Heart right ventricle (tissue), 16 donors: ENCODE measurements at regions not wholly inside any gene's neighbourhood (a gene's known extent, or its start where the extent isn't known, plus 50 kb on each side); places are given as distances from the start of the nearest gene placed in this dataset.

Experiments used
- ATAC-seq, 8 donors: fragments of 200-7000 bp; cut with Tn5 transposase; one replicate each; pipeline ENCODE4 v1.9.1; 2020; ENCODE audit warnings: mild to moderate bottlenecking in 8 of 8, moderate library complexity in 8 of 8, moderate number of reproducible peaks in 1 of 8
- DNase-seq, 2 donors: peaks; one replicate each; pipeline ENCODE4 v3.0.0-alpha.2; 2020
- H3K27ac ChIP-seq, 10 donors: fragments of 200-600 bp; sonication (generic) in 2 of 10; one replicate each; pipeline versions ENCODE4 v1.5.0 to v1.8.0; 2020 to 2022; ENCODE audit warnings: mild to moderate bottlenecking in 3 of 10
- H3K27me3 ChIP-seq, 7 donors: fragments of 200-600 bp; one replicate each; pipeline ENCODE4 v1.8.0; 2021 to 2022; ENCODE audit warnings: mild to moderate bottlenecking in 2 of 7
- H3K36me3 ChIP-seq, 9 donors: fragments of 200-600 bp; sonication (generic) in 1 of 9; one replicate each; pipeline versions ENCODE4 v1.5.0 to v1.8.0; 2020 to 2022; ENCODE audit warnings: mild to moderate bottlenecking in 2 of 9
- H3K4me1 ChIP-seq, 9 donors: fragments of 200-600 bp; sonication (generic) in 1 of 9; one replicate each; pipeline versions ENCODE4 v1.5.0 to v1.8.0; 2020 to 2022; ENCODE audit warnings: mild to moderate bottlenecking in 4 of 9
- H3K4me3 ChIP-seq, 10 donors: fragments of 200-600 bp; sonication (generic) in 2 of 10; one replicate each; pipeline versions ENCODE4 v1.5.0 to v1.8.0; 2020 to 2022; ENCODE audit warnings: mild to moderate bottlenecking in 7 of 10, moderate library complexity in 2 of 10
- H3K9me3 ChIP-seq, 11 donors: fragments of 200-600 bp in 10 of 11; sonication (generic) in 2 of 11; one replicate each; pipeline versions ENCODE4 v1.5.0 to v1.8.0; 2013 to 2022; ENCODE audit warnings: mild to moderate bottlenecking in 2 of 11, control low read depth in 1 of 11, moderate library complexity in 1 of 11
- CTCF ChIP-seq, 9 donors: fragments of 200-600 bp; sonication (generic) in 2 of 9; IDR thresholded peaks; one replicate each; pipeline versions ENCODE4 v1.5.0 to v1.8.0; 2021 to 2022; ENCODE audit warnings: antibody characterized with exemption in 9 of 9, mild to moderate bottlenecking in 5 of 9, moderate library complexity in 1 of 9
- WGBS, 2 donors: extraction: QIAGEN DNeasy Blood & Tissue Kit; methylation state at CpG; one replicate each; pipeline ENCODE4 v1.1.7; 2013; ENCODE audit warnings: inconsistent platforms in 1 of 2; 5-methylcytosine and 5-hydroxymethylcytosine counted together
- intact Hi-C, 10 donors: fragments of 100-400 bp; cut with DNase I; formaldehyde crosslinking; loops; one replicate each; pipeline versions ENCODE4 v1.11.1 to v1.14.2; 2022
- donor health status: Arrhythmogenic right ventricular cardiomyopathy.
- donor health status: ischemic (EF 13 %, LVEDD 7.1; RV severe dilation, severe dysfunction).
- donor health status: healthy with polysubstance abuse.
- donor health status: DM: no; HTN: yes; CAD: no.
- donor health status: DM: no; HTN: no; CAD: no.
- donor health status: ischemic (EF 25% LVEDD 6.9; RV normal size, moderate dysfunction).
- donor health status: ischemic (EF 25% LVEDD 5.7; RV mildly dilated, moderate dysfunction).
- donor health status: healthy.
- donor health status: DM: yes; HTN: yes; CAD: no.
- donor health status: Ischemic cardiomyopathy.
- donor health status: ischemic (EF 35%, LVEDD 5.7; RV mildly dilated, moderate dysfunction).
- donor health status: nonischemic (EF 11% LVEDD 7.7; RV severe dilation, severe dysfunction).
- donor health status: DM: yes; HTN: yes; CAD: no.
- donor health status: PGD.
- donor health status: ischemic (EF 29% LVEDD 5.4; RV normal size, mild dysfunction).
- donor health status: nonischemic (EF 23%, LVEDD 6.1; RV moderate dilation, normal function).

DNA sequence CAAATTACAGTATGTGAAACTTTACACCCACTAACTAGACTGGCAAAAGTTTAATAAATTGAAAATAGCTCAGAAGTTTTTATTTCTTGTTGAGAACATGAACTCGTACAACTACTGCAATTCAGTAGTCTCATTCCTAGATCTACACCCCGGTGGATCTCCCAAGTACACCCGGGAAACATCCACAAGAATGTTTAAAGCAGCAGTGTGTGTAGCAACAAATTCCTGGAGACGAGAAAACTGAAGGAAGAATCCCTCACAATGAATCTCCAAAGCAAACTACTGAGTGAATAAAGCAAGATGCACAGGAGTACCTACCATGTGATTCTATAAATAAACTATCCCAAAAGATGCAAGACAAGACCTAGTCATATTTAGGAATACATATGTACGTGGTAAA is 954.0 kb upstream of the MAP3K7 start:
- H3K4me1 ChIP-seq, result no peaks in the 10 kb centered on the region
- H3K9me3 ChIP-seq, result peaks cover 0 to 5% (median 0%) of the 10 kb centered on the region in 11 donors
- intact Hi-C loops, result no loop called here
- no peak overlapping the region for H3K4me3 ChIP-seq
- H3K36me3 ChIP-seq, result no peaks in the 10 kb centered on the region
- H3K27ac ChIP-seq, result no peak overlapping the region
- DNase-seq, result no peak
- H3K27me3 ChIP-seq, result no peaks in the 10 kb centered on the region
- TF ChIP-seq CTCF (IDR thresholded peaks at IDR 0.05), result no peak
- no peak for ATAC-seq
- 70 to 76% methylated on average over 5 of the region's 5 CpGs for WGBS, 2 donors

GRCh38 chr6:91539456-91539855 is 952.6 kb upstream of the MAP3K7 start:
- Histone ChIP-seq H3K27me3 (no peaks in the 10 kb centered on the region), H3K27ac (no peak overlapping the region), H3K4me1 (no peaks in the 10 kb centered on the region), H3K9me3 (peaks cover 0 to 5% (median 0%) of the 10 kb centered on the region in 11 donors), H3K4me3 (no peak overlapping the region), H3K36me3 (no peaks in the 10 kb centered on the region)
- TF ChIP-seq CTCF (IDR thresholded peaks at IDR 0.05), result no peak
- intact Hi-C loops, result no loop called here
- DNase-seq, result no peak
- ATAC-seq, result no peak
- 72 to 73% methylated on average over 3 of the region's 3 CpGs for WGBS, 2 donors

DNA sequence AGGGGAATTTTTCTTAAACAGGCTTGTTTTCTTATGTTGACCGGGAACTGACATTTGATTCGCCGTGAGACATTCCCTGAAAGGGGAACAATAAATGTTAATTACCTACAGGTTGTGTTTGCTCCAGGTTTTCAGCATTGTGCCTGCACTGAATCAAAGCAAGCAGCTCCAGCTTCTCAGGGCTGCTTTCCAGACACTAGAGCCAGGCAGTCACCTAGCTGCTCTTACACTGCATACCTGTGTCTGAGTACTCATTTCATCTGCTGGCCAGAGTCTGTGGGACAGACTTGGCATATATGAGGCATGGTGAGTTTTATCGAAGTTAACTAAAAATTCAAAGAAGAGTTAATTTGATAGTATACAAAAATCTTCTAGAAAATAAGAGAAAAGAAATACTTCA is 951.8 kb upstream of the MAP3K7 start:
- intact Hi-C loops, result no loop called here
- H3K4me1 ChIP-seq, result no peaks in the 10 kb centered on the region
- no peak for ATAC-seq
- H3K27ac ChIP-seq, result no peak overlapping the region
- TF ChIP-seq CTCF (IDR thresholded peaks at IDR 0.05), result no peak
- H3K9me3 ChIP-seq, result peaks cover 0 to 5% (median 0%) of the 10 kb centered on the region in 11 donors
- no peaks in the 10 kb centered on the region for H3K27me3 ChIP-seq
- no peak overlapping the region for H3K4me3 ChIP-seq
- WGBS, 2 donors, result 70 to 72% methylated on average over 4 of the region's 4 CpGs
- DNase-seq, result no peak
- H3K36me3 ChIP-seq, result no peaks in the 10 kb centered on the region

- H3K4me1 ChIP-seq, result no peaks in the 10 kb centered on the region
- ATAC-seq (no peak), DNase-seq (no peak)
- no peaks in the 10 kb centered on the region for H3K27me3 ChIP-seq
- WGBS, 2 donors, result 50% methylated on average over 2 of the region's 2 CpGs
- H3K9me3 ChIP-seq, result peaks cover 0 to 5% (median 0%) of the 10 kb centered on the region in 11 donors
- intact Hi-C loops, result no loop called here
- no peaks in the 10 kb centered on the region for H3K36me3 ChIP-seq
- no peak overlapping the region for H3K27ac ChIP-seq
- TF ChIP-seq CTCF (IDR thresholded peaks at IDR 0.05), result no peak
- no peak overlapping the region for H3K4me3 ChIP-seq
Measured at GRCh38 chr6:91534614-91535013, 947.7 kb upstream of the MAP3K7 start.
